ENCODE measurements at regions not wholly inside any gene's neighbourhood (a gene's known extent, or its start where the extent isn't known, plus 50 kb on each side); places are given as distances from the start of the nearest gene placed in this dataset.

DNA sequence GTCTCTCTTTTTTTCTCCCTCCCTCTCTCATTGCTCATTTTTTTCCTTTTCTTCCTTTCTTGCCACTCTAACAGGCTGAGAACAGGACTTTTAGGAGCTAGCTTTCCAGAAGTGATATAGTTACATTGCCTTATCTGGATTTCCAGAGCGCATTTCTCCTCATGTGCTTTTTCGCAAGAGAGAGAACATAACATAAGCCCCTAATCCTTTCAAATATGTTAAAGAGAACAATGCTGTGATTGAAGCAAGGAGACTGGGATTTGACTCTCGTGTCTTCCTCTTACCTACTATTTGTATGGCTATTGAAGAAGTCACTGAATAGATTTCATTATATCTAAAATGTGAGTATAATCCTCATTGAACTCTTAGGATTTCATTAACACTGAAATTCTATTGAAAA lies 101.2 kb upstream of the PRPS1L1 start:
- Histone ChIP-seq H3K9me3 (ENCODE audit: control insufficient read depth, insufficient read depth, low read depth, low read length) (no peaks in the 10 kb centered on the region), H3K36me3 (ENCODE audit: control insufficient read depth in 2 of 2, insufficient read depth in 1 of 2, low read length in 2 of 2) (no peaks in the 10 kb centered on the region), H3K4me3 (ENCODE audit: low read depth, low read length) (no peak overlapping the region), H3K4me1 (ENCODE audit: control insufficient read depth, insufficient read depth, low read length) (peaks cover 4% of the 10 kb centered on the region), H3K27ac (ENCODE audit: extremely low read depth, low read depth, low read length) (no peak overlapping the region)
- TF ChIP-seq, protein P1, sequence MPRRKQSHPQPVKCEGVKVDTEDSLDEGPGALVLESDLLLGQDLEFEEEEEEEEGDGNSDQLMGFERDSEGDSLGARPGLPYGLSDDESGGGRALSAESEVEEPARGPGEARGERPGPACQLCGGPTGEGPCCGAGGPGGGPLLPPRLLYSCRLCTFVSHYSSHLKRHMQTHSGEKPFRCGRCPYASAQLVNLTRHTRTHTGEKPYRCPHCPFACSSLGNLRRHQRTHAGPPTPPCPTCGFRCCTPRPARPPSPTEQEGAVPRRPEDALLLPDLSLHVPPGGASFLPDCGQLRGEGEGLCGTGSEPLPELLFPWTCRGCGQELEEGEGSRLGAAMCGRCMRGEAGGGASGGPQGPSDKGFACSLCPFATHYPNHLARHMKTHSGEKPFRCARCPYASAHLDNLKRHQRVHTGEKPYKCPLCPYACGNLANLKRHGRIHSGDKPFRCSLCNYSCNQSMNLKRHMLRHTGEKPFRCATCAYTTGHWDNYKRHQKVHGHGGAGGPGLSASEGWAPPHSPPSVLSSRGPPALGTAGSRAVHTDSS (tag by site-specific recombination; IDR thresholded peaks at IDR 0.05) = no peak
- TF ChIP-seq, protein P2, sequence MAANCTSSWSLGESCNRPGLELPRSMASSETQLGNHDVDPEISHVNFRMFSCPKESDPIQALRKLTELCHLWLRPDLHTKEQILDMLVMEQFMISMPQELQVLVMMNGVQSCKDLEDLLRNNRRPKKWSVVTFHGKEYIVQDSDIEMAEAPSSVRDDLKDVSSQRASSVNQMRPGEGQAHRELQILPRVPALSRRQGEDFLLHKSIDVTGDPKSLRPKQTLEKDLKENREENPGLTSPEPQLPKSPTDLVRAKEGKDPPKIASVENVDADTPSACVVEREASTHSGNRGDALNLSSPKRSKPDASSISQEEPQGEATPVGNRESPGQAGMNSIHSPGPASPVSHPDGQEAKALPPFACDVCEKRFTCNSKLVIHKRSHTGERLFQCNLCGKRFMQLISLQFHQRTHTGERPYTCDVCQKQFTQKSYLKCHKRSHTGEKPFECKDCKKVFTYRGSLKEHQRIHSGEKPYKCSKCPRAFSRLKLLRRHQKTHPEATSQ (tag by site-specific recombination; IDR thresholded peaks at IDR 0.05) = no peak
- no peak for TF ChIP-seq ZFP69B (tag by site-specific recombination; IDR thresholded peaks at IDR 0.05)
- no peak for TF ChIP-seq SP2 (tag by site-specific recombination; IDR thresholded peaks at IDR 0.05)
- TF ChIP-seq REPIN1 (tag by site-specific recombination; IDR thresholded peaks at IDR 0.05; ENCODE audit: low read depth) = no peak
- TF ChIP-seq ZNF221 (tag by site-specific recombination; IDR thresholded peaks at IDR 0.05; ENCODE audit: borderline replicate concordance) = no peak
- ChIA-PET CTCF (interaction anchor here (0.7 kb wide), 1 partner anchor 537 kb away, joined by 5 read pairs; no protein-coding TSS in a partner anchor), POLR2A (no interaction called here)

DNA sequence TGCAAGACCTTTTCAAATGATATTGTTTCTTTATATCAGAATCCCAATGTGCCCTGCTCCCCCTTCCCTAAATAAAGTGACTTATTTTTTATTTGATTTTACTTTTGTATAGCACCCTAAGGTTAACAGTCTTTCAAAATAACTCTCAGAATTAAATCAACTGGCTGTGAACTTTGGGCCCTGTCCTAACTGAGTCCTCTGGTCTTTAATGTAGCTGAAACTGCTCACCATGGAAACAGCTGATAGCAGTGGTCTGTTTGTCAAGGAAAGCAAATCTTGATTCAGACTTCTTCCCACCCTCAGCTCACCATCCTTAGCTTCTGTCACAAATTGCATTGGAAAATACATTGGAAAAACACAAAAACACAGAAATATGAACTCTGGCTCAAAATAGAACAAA lies 105.2 kb upstream of the PRPS1L1 start:
- Histone ChIP-seq H3K4me1 (ENCODE audit: control insufficient read depth, insufficient read depth, low read length) (no peaks in the 10 kb centered on the region), H3K27ac (ENCODE audit: extremely low read depth, low read depth, low read length) (no peak overlapping the region), H3K4me3 (ENCODE audit: low read depth, low read length) (no peak overlapping the region), H3K36me3 (ENCODE audit: control insufficient read depth in 2 of 2, insufficient read depth in 1 of 2, low read length in 2 of 2) (no peaks in the 10 kb centered on the region), H3K9me3 (ENCODE audit: control insufficient read depth, insufficient read depth, low read depth, low read length) (no peaks in the 10 kb centered on the region)
- POLR2A ChIA-PET = no interaction called here
- TF ChIP-seq ELK4 (IDR thresholded peaks at IDR 0.05; ENCODE audit: borderline replicate concordance, low read depth, low read length) = no peak
- TF ChIP-seq YY2 (tag by site-specific recombination; IDR thresholded peaks at IDR 0.05) = no peak
- no peak for TF ChIP-seq CTCF (tag by site-specific recombination; IDR thresholded peaks at IDR 0.05)
- TF ChIP-seq ZNF112 (tag by site-specific recombination; IDR thresholded peaks at IDR 0.05) = no peak
- no peak for TF ChIP-seq ATF2 (tag by site-specific recombination; IDR thresholded peaks at IDR 0.05; ENCODE audit: low read depth)
- TF ChIP-seq, protein P3, sequence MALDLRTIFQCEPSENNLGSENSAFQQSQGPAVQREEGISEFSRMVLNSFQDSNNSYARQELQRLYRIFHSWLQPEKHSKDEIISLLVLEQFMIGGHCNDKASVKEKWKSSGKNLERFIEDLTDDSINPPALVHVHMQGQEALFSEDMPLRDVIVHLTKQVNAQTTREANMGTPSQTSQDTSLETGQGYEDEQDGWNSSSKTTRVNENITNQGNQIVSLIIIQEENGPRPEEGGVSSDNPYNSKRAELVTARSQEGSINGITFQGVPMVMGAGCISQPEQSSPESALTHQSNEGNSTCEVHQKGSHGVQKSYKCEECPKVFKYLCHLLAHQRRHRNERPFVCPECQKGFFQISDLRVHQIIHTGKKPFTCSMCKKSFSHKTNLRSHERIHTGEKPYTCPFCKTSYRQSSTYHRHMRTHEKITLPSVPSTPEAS (tag by site-specific recombination; IDR thresholded peaks at IDR 0.05) = no peak
- TF ChIP-seq ZNF292 (tag by site-specific recombination; IDR thresholded peaks at IDR 0.05; ENCODE audit: borderline replicate concordance, low read depth) = no peak
- no peak for TF ChIP-seq ZBTB11 (tag by site-specific recombination; conservative IDR thresholded peaks at IDR 0.05; ENCODE audit: low read depth)
- no peak for TF ChIP-seq ZFP69B (tag by site-specific recombination; IDR thresholded peaks at IDR 0.05)
- CTCF ChIA-PET = no interaction called here
